C4-2B (cell line): ENCODE measurements at regions not wholly inside any gene's neighbourhood (a gene's known extent, or its start where the extent isn't known, plus 50 kb on each side); places are given as distances from the start of the nearest gene placed in this dataset.

Experiments used
- CTCF ChIP-seq: fragments of 450-650 bp; conservative IDR thresholded peaks from 2 replicates; pipeline ENCODE4 v1.5.1; 2017; ENCODE audit warnings: mild to moderate bottlenecking
- ZFX ChIP-seq: fragments of 450-650 bp; IDR thresholded peaks from 2 replicates; pipeline ENCODE4 v1.6.1; 2017

GRCh38 chr9:103281126-103281525 is 286.0 kb downstream of the CYLC2 start:
- no peak for TF ChIP-seq CTCF
- no peak for TF ChIP-seq ZFX
